BLaER1 (cell line): ENCODE measurements at regions not wholly inside any gene's neighbourhood (a gene's known extent, or its start where the extent isn't known, plus 50 kb on each side); places are given as distances from the start of the nearest gene placed in this dataset.

Source experiments
- H3K27ac ChIP-seq: shearing (Covaris generic); formaldehyde crosslinking; 2 replicates; pipeline ENCODE4 v1.8.1; 2022
- H3K27me3 ChIP-seq: shearing (Covaris generic); formaldehyde crosslinking; 2 replicates; pipeline ENCODE4 v1.8.1; 2022
- H3K36me3 ChIP-seq: shearing (Covaris generic); formaldehyde crosslinking; 2 replicates; pipeline ENCODE4 v1.8.1; 2022
- H3K4me1 ChIP-seq: shearing (Covaris generic); formaldehyde crosslinking; 2 replicates; pipeline ENCODE4 v1.8.1; 2022
- H3K4me2 ChIP-seq: shearing (Covaris generic); formaldehyde crosslinking; 2 replicates; pipeline ENCODE4 v1.8.1; 2022
- H3K4me3 ChIP-seq: shearing (Covaris generic); formaldehyde crosslinking; 2 replicates; pipeline ENCODE4 v1.8.1; 2022
- H3K9ac ChIP-seq: shearing (Covaris generic); formaldehyde crosslinking; 2 replicates; pipeline ENCODE4 v1.8.1; 2022
- H3K9me3 ChIP-seq: shearing (Covaris generic); formaldehyde crosslinking; 2 replicates; pipeline ENCODE4 v1.8.1; 2022
- H4K20me1 ChIP-seq: shearing (Covaris generic); formaldehyde crosslinking; 2 replicates; pipeline ENCODE4 v1.8.1; 2022
- Cebpa-rat ChIP-seq: shearing (Covaris generic); IDR thresholded peaks from 2 replicates; pipeline ENCODE4 v1.8.1; 2022

- H3K27ac ChIP-seq = no peak overlapping the region
- no peak for TF ChIP-seq Cebpa-rat
- H3K9ac ChIP-seq = no peak overlapping the region
- no peaks in the 10 kb centered on the region; the same call in 1 of the 2 replicates for H3K9me3 ChIP-seq
- H4K20me1 ChIP-seq = no peaks in the 10 kb centered on the region
- H3K4me1 ChIP-seq = no peaks in the 10 kb centered on the region
- no peaks in the 10 kb centered on the region for H3K36me3 ChIP-seq
- no peak overlapping the region for H3K4me3 ChIP-seq
- no peak overlapping the region for H3K4me2 ChIP-seq
- H3K27me3 ChIP-seq = no peaks in the 10 kb centered on the region
Measured at GRCh38 chr15:87142096-87142495, 1062.4 kb downstream of the AGBL1 start.

GRCh38 chr15:87135109-87135508, 1055.4 kb downstream of the AGBL1 start:
- H3K9me3 ChIP-seq = no peaks in the 10 kb centered on the region
- H4K20me1 ChIP-seq = no peaks in the 10 kb centered on the region
- no peak overlapping the region for H3K9ac ChIP-seq
- H3K36me3 ChIP-seq = no peaks in the 10 kb centered on the region
- H3K4me1 ChIP-seq = no peaks in the 10 kb centered on the region
- TF ChIP-seq Cebpa-rat = no peak
- no peaks in the 10 kb centered on the region for H3K27me3 ChIP-seq
- no peak overlapping the region for H3K4me3 ChIP-seq
- H3K27ac ChIP-seq = no peak overlapping the region
- no peak overlapping the region for H3K4me2 ChIP-seq

DNA sequence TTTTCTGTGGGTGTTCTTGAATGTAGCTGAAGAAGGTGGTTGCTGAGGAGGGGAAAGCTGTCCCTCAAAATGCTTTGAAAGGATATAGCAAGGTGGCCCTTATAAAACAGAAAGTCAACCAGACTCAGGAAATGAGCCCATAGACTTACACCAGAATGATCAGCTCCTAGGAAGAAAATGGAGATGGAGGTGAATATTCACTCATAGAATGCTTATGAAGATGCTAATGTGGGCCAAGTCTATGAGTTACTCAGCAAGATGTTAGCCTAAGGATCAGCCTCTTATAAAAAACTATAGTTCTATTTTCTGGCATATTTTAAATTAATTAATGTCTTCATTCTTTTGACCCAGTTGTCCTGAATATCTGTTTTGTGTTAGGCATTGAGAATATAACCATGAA, 1054.0 kb downstream of the AGBL1 start:
- no peaks in the 10 kb centered on the region for H3K27me3 ChIP-seq
- H3K9me3 ChIP-seq = no peaks in the 10 kb centered on the region
- H3K4me3 ChIP-seq = no peak overlapping the region
- no peak for TF ChIP-seq Cebpa-rat
- no peak overlapping the region for H3K9ac ChIP-seq
- H4K20me1 ChIP-seq = no peaks in the 10 kb centered on the region
- no peak overlapping the region for H3K4me2 ChIP-seq
- H3K4me1 ChIP-seq = no peaks in the 10 kb centered on the region
- no peak overlapping the region for H3K27ac ChIP-seq
- H3K36me3 ChIP-seq = no peaks in the 10 kb centered on the region

GRCh38 chr15:87131067-87131466, 1051.4 kb downstream of the AGBL1 start:
- Histone ChIP-seq H3K4me1 (no peaks in the 10 kb centered on the region), H4K20me1 (no peaks in the 10 kb centered on the region), H3K4me3 (no peak overlapping the region), H3K36me3 (no peaks in the 10 kb centered on the region), H3K9ac (no peak overlapping the region), H3K4me2 (no peak overlapping the region), H3K27me3 (no peaks in the 10 kb centered on the region), H3K27ac (no peak overlapping the region), H3K9me3 (no peaks in the 10 kb centered on the region)
- no peak for TF ChIP-seq Cebpa-rat

GRCh38 chr15:87129916-87130315, 1050.2 kb downstream of the AGBL1 start:
- Histone ChIP-seq H3K4me3 (no peak overlapping the region), H3K4me2 (no peak overlapping the region), H3K36me3 (no peaks in the 10 kb centered on the region), H4K20me1 (no peaks in the 10 kb centered on the region), H3K9ac (no peak overlapping the region), H3K27ac (no peak overlapping the region), H3K27me3 (no peaks in the 10 kb centered on the region), H3K9me3 (no peaks in the 10 kb centered on the region), H3K4me1 (no peaks in the 10 kb centered on the region)
- no peak for TF ChIP-seq Cebpa-rat

DNA sequence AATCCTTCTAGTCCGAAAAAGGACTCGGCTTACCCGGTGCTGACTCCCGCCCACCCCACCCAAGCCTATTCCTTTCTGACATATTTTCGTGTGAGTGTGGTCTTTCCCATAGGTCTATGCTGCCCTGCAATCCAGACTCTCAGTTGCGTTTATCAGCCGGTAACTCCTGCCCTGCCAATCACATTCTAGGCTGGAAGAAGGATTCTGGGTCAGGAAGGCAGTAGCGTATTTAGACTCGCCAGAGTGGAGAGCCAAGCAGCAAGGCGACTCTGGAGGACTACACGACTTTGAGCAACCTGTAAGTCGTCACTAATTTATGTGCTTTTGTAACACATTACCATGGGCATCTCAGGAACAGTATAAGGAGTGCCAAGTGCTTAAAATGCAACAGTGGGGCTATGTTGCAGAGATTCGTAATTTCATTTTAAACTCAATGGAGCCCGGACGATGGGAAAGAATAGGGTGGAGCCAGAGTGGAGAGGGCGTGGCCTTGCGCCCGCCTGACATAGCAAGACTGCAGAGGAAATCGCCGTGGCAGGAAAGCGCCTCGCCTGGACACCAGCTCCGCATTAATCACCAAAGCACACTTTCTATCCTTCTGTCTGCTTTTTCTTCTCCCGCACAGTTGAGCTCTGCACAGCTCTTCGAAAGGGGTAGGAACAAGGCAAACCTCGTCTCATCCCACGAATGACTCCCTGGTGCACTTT, 1044.2 kb downstream of the AGBL1 start:
- H3K27me3 ChIP-seq = no peaks in the 10 kb centered on the region
- H3K27ac ChIP-seq = no peak overlapping the region
- TF ChIP-seq Cebpa-rat = no peak
- H3K9ac ChIP-seq = no peak overlapping the region
- no peak overlapping the region for H3K4me2 ChIP-seq
- no peaks in the 10 kb centered on the region for H3K36me3 ChIP-seq
- no peak overlapping the region for H3K4me3 ChIP-seq
- H4K20me1 ChIP-seq = no peaks in the 10 kb centered on the region
- no peaks in the 10 kb centered on the region for H3K9me3 ChIP-seq
- no peaks in the 10 kb centered on the region for H3K4me1 ChIP-seq

GRCh38 chr15:87121336-87121735, 1041.7 kb downstream of the AGBL1 start:
- Histone ChIP-seq H3K36me3 (no peaks in the 10 kb centered on the region), H3K27ac (no peak overlapping the region), H4K20me1 (no peaks in the 10 kb centered on the region), H3K9ac (no peak overlapping the region), H3K9me3 (no peaks in the 10 kb centered on the region), H3K4me3 (no peak overlapping the region), H3K4me2 (no peak overlapping the region), H3K4me1 (no peaks in the 10 kb centered on the region), H3K27me3 (no peaks in the 10 kb centered on the region)
- TF ChIP-seq Cebpa-rat = no peak

DNA sequence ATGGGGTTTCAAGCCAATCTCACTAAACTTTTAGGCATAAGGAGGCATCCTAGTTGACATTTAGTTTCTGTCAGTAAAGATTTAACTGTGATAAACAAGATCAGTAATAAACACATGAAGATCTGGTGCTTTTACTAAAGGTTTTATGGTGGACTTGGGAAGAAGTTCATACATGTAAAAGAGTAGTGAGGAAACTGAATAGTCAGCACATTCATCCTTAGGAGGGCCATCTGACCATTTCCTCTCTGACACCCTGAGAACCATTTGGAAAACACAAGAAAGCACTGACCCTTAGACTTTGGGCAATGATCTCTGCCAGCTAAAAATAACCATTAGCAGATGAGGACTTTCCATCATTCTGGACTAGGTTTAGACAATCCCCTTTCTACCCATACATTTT, 1040.9 kb downstream of the AGBL1 start:
- no peak overlapping the region for H3K9ac ChIP-seq
- no peak overlapping the region for H3K4me2 ChIP-seq
- H3K4me1 ChIP-seq = no peaks in the 10 kb centered on the region
- no peak overlapping the region for H3K4me3 ChIP-seq
- no peaks in the 10 kb centered on the region for H3K36me3 ChIP-seq
- no peak for TF ChIP-seq Cebpa-rat
- no peaks in the 10 kb centered on the region for H3K9me3 ChIP-seq
- H3K27me3 ChIP-seq = no peaks in the 10 kb centered on the region
- no peaks in the 10 kb centered on the region for H4K20me1 ChIP-seq
- no peak overlapping the region for H3K27ac ChIP-seq

- H3K9ac ChIP-seq = no peak overlapping the region
- no peak overlapping the region for H3K4me2 ChIP-seq
- H3K27ac ChIP-seq = no peak overlapping the region
- no peaks in the 10 kb centered on the region for H3K4me1 ChIP-seq
- TF ChIP-seq Cebpa-rat = no peak
- no peaks in the 10 kb centered on the region for H4K20me1 ChIP-seq
- H3K27me3 ChIP-seq = no peaks in the 10 kb centered on the region
- no peaks in the 10 kb centered on the region for H3K36me3 ChIP-seq
- H3K9me3 ChIP-seq = no peaks in the 10 kb centered on the region
- no peak overlapping the region for H3K4me3 ChIP-seq
Measured at GRCh38 chr15:87118846-87119245, 1039.2 kb downstream of the AGBL1 start.

DNA sequence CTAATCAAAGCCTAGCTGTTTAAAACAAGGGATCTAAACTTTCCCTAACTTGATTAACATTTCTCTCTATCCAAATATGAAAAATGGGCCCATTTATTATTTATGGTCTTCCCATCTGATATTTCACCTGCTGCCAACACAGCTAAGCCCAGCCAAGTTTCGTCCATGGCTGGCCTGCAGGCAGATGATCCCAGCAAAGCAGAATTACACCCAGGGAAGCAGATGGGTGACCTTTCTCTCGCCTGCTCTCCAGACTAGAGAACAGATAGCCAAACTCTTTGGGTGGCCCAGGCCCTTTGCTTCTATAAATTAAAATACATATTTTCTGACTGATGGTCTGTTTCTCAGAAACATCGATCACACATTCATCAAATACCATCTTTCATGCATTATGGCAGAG, 1038.8 kb downstream of the AGBL1 start:
- no peaks in the 10 kb centered on the region for H3K36me3 ChIP-seq
- H3K4me2 ChIP-seq = no peak overlapping the region
- no peaks in the 10 kb centered on the region for H3K27me3 ChIP-seq
- no peaks in the 10 kb centered on the region for H3K4me1 ChIP-seq
- no peak overlapping the region for H3K4me3 ChIP-seq
- no peaks in the 10 kb centered on the region for H3K9me3 ChIP-seq
- H3K27ac ChIP-seq = no peak overlapping the region
- H3K9ac ChIP-seq = no peak overlapping the region
- TF ChIP-seq Cebpa-rat = no peak
- no peaks in the 10 kb centered on the region for H4K20me1 ChIP-seq

- H3K4me1 ChIP-seq = no peaks in the 10 kb centered on the region
- no peak for TF ChIP-seq Cebpa-rat
- no peaks in the 10 kb centered on the region for H3K27me3 ChIP-seq
- no peak overlapping the region for H3K4me3 ChIP-seq
- H4K20me1 ChIP-seq = no peaks in the 10 kb centered on the region
- H3K27ac ChIP-seq = no peak overlapping the region
- no peak overlapping the region for H3K9ac ChIP-seq
- H3K36me3 ChIP-seq = no peaks in the 10 kb centered on the region
- no peak overlapping the region for H3K4me2 ChIP-seq
- H3K9me3 ChIP-seq = no peaks in the 10 kb centered on the region
Measured at GRCh38 chr15:87115795-87116194, 1036.1 kb downstream of the AGBL1 start.
